Astrocyte (in vitro differentiated cells and primary cell): ENCODE measurements at regions not wholly inside any gene's neighbourhood (a gene's known extent, or its start where the extent isn't known, plus 50 kb on each side); places are given as distances from the start of the nearest gene placed in this dataset.

Experiments
- DNase-seq: peaks from one replicate; pipeline ENCODE4 v3.0.0-alpha.2; 2010; ENCODE audit warnings: low read depth
- FAIRE-seq: peaks from 2 replicates; lab custom pipeline; 2011; peaks lifted over from hg19 to GRCh38; lab: Jason Lieb, UNC
- H2AFZ ChIP-seq: 2 replicates; pipeline ENCODE4 v1.6.0; 2012; ENCODE audit warnings: low read depth, low read length, inconsistent platforms
- H3K27ac ChIP-seq: 2 replicates; pipeline ENCODE4 v1.5.1; 2011; ENCODE audit warnings: low read depth, low read length, inconsistent platforms
- H3K27me3 ChIP-seq: 2 replicates; pipeline ENCODE4 v1.6.0; 2011; ENCODE audit warnings: low read length, inconsistent platforms; ENCODE audit not compliant: insufficient read depth
- H3K36me3 ChIP-seq: 2 replicates; pipeline ENCODE4 v1.5.1; 2011; ENCODE audit warnings: low read length, inconsistent platforms; ENCODE audit not compliant: insufficient read depth
- H3K4me1 ChIP-seq: 2 replicates; pipeline ENCODE4 v1.5.1; 2011; ENCODE audit warnings: low read length, inconsistent platforms; ENCODE audit not compliant: insufficient read depth
- H3K4me2 ChIP-seq: 2 replicates; pipeline ENCODE4 v1.6.0; 2012; ENCODE audit warnings: low read length, inconsistent platforms
- H3K4me3 ChIP-seq: 2 replicates; pipeline ENCODE4 v1.5.1; 2011; ENCODE audit warnings: low read depth, mild to moderate bottlenecking, low read length, inconsistent platforms; ENCODE audit not compliant: insufficient read depth
- H3K79me2 ChIP-seq: 2 replicates; pipeline ENCODE4 v1.6.0; 2012; ENCODE audit warnings: mild to moderate bottlenecking, low read length, inconsistent platforms; ENCODE audit not compliant: insufficient read depth
- H3K9ac ChIP-seq: 2 replicates; pipeline ENCODE4 v1.6.0; 2012; ENCODE audit warnings: mild to moderate bottlenecking, low read length, inconsistent platforms
- H3K9me3 ChIP-seq: 2 replicates; pipeline ENCODE4 v1.5.1; 2012; ENCODE audit warnings: low read depth, mild to moderate bottlenecking, low read length, inconsistent platforms; ENCODE audit not compliant: insufficient read depth
- H4K20me1 ChIP-seq: 2 replicates; pipeline ENCODE4 v1.6.0; 2012; ENCODE audit warnings: low read length, inconsistent platforms; ENCODE audit not compliant: insufficient read depth
- H3K27ac Mint-ChIP-seq: one replicate; pipeline ENCODE4 v1.8.0; 2021; ENCODE audit warnings: mild to moderate bottlenecking, mixed read lengths; ENCODE audit not compliant: unreplicated experiment
- H3K27me3 Mint-ChIP-seq: one replicate; pipeline ENCODE4 v1.8.0; 2021; ENCODE audit warnings: low read depth, mixed read lengths; ENCODE audit not compliant: unreplicated experiment
- H3K36me3 Mint-ChIP-seq: one replicate; pipeline ENCODE4 v1.8.0; 2021; ENCODE audit warnings: low read depth, mixed read lengths; ENCODE audit not compliant: unreplicated experiment
- H3K4me1 Mint-ChIP-seq: one replicate; pipeline ENCODE4 v1.8.0; 2021; ENCODE audit warnings: low read depth, mixed read lengths; ENCODE audit not compliant: unreplicated experiment
- H3K4me3 Mint-ChIP-seq: one replicate; pipeline ENCODE4 v1.8.0; 2021; ENCODE audit warnings: mild to moderate bottlenecking, moderate library complexity, mixed read lengths; ENCODE audit not compliant: unreplicated experiment
- H3K9me3 Mint-ChIP-seq: one replicate; pipeline ENCODE4 v1.8.0; 2021; ENCODE audit warnings: mild to moderate bottlenecking, mixed read lengths; ENCODE audit not compliant: unreplicated experiment
- EZH2 ChIP-seq: IDR thresholded peaks from 2 replicates; pipeline ENCODE4 v1.6.1; 2012; ENCODE audit warnings: mild to moderate bottlenecking, low read length, inconsistent platforms; ENCODE audit not compliant: insufficient read depth
- TF ChIP-seq, protein P1 (sequence below): IDR thresholded peaks from 2 replicates; pipeline ENCODE4 v1.5.1; 2011; ENCODE audit warnings: low read depth, mild to moderate bottlenecking, inconsistent platforms, low read length, moderate library complexity; ENCODE audit not compliant: insufficient read depth

DNA sequence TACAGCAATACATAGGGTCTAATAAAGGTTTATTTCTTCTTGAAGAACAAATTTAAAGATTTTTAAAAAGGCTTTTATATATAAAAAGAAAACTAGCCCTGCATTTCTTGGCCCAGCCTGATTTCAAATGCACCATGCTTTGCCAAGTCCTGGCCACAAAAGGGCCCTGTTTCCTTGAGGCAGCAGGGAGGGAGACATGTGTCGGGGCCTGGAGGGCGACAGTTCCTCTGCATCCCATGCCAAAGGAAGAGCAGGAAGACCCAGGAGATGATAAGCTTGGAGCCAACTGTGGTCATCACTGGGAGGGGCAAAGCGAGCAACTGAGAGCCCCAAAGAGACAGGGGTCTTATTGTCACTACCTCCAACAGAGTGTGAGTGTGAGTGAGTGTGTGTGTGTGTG lies 571.5 kb upstream of the PSMD7 start:
- no peak overlapping the region for H3K9ac ChIP-seq
- no peaks in the 10 kb centered on the region for H3K9me3 ChIP-seq
- Mint-ChIP-seq H3K36me3 (no peaks in the 10 kb centered on the region), H3K4me1 (no peaks in the 10 kb centered on the region), H3K27me3 (no peaks in the 10 kb centered on the region), H3K27ac (no peak overlapping the region), H3K9me3 (no peaks in the 10 kb centered on the region), H3K4me3 (no peak overlapping the region)
- H3K79me2 ChIP-seq = no peaks in the 10 kb centered on the region
- H4K20me1 ChIP-seq = no peaks in the 10 kb centered on the region
- no peak overlapping the region for H3K4me2 ChIP-seq
- DNase-seq = no peak
- no peaks in the 10 kb centered on the region for H3K27me3 ChIP-seq
- H3K36me3 ChIP-seq = no peaks in the 10 kb centered on the region
- H3K4me3 ChIP-seq = no peak overlapping the region
- H3K4me1 ChIP-seq = no peaks in the 10 kb centered on the region
- no peak for FAIRE-seq
- no peak overlapping the region for H2AFZ ChIP-seq
- H3K27ac ChIP-seq = no peak overlapping the region
- TF ChIP-seq EZH2 = no peak
- TF ChIP-seq, protein P1, sequence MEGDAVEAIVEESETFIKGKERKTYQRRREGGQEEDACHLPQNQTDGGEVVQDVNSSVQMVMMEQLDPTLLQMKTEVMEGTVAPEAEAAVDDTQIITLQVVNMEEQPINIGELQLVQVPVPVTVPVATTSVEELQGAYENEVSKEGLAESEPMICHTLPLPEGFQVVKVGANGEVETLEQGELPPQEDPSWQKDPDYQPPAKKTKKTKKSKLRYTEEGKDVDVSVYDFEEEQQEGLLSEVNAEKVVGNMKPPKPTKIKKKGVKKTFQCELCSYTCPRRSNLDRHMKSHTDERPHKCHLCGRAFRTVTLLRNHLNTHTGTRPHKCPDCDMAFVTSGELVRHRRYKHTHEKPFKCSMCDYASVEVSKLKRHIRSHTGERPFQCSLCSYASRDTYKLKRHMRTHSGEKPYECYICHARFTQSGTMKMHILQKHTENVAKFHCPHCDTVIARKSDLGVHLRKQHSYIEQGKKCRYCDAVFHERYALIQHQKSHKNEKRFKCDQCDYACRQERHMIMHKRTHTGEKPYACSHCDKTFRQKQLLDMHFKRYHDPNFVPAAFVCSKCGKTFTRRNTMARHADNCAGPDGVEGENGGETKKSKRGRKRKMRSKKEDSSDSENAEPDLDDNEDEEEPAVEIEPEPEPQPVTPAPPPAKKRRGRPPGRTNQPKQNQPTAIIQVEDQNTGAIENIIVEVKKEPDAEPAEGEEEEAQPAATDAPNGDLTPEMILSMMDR = no peak

DNA sequence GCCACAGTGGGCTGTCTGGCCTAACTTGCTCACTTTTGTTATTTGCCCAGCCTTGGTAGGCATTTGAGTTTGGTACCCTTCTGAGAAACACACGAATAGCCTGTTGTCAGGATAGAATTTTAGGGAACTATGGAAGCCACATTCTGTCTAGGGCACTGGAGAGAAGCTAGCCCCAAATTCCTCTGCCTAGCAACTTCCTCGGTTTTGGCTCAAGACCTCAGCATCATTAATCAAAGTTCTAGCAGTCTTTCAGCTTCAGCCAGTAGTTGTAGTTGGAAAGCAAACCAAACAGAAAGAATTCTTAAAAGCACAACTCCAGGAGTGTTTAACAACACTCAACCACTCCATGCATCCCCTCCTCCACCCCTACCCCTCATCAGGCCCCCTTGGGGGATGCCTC lies 572.1 kb upstream of the PSMD7 start:
- Histone ChIP-seq H3K27ac (no peak overlapping the region), H3K4me2 (no peak overlapping the region), H4K20me1 (no peaks in the 10 kb centered on the region), H3K27me3 (no peaks in the 10 kb centered on the region), H3K9me3 (no peaks in the 10 kb centered on the region), H3K79me2 (no peaks in the 10 kb centered on the region), H3K36me3 (no peaks in the 10 kb centered on the region), H3K9ac (no peak overlapping the region), H3K4me3 (no peak overlapping the region), H2AFZ (no peak overlapping the region), H3K4me1 (no peaks in the 10 kb centered on the region)
- H3K27me3 Mint-ChIP-seq = no peaks in the 10 kb centered on the region
- TF ChIP-seq EZH2 = no peak
- TF ChIP-seq, protein P1 = no peak
- no peaks in the 10 kb centered on the region for H3K4me1 Mint-ChIP-seq
- no peaks in the 10 kb centered on the region for H3K9me3 Mint-ChIP-seq
- H3K36me3 Mint-ChIP-seq = no peaks in the 10 kb centered on the region
- FAIRE-seq (no peak), DNase-seq (no peak)
- H3K4me3 Mint-ChIP-seq = no peak overlapping the region
- no peak overlapping the region for H3K27ac Mint-ChIP-seq

DNA sequence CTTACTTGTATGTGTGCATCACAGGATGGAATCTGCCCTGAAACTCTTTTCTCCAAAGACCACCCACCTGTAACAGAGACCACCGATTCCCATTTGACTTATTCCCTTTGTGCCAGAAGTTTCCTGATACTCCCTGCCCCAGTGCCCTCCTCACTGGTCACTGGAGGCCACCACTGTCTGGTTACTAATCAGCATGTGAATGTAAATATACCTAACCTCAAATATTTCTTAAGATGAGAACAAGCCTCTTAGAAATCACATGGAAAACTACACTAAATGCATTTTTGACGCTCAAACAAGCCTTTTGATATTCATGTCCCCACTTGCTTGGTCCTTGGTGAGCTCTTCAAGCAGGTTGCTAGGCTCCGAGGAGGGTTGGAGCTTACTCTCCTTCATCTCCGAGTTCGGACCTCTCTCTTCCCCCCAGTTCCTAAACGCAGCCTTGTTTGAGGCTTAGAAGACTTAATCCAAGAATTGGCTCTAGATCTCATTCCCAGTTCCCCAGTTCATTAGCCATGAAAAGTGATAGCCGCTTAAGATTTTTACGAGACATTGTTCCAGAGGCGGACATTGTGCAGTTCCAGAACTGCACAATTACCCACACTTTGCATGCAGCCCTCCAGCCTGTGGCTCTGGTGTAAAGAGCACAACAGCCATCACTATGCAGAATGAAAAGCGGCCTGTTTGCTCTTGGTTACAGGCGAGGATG lies 579.2 kb upstream of the PSMD7 start:
- no peaks in the 10 kb centered on the region for H3K79me2 ChIP-seq

More for the DNA sequence above, 579.2 kb upstream of the PSMD7 start:
- Histone ChIP-seq H3K9ac (no peak overlapping the region), H3K36me3 (no peaks in the 10 kb centered on the region), H4K20me1 (no peaks in the 10 kb centered on the region), H3K27ac (no peak overlapping the region), H3K27me3 (peaks cover 3% of the 10 kb centered on the region), H3K4me1 (no peaks in the 10 kb centered on the region), H3K4me2 (no peak overlapping the region), H2AFZ (no peak overlapping the region), H3K4me3 (no peak overlapping the region), H3K9me3 (no peaks in the 10 kb centered on the region)
- Mint-ChIP-seq H3K27me3 (peaks cover 5% of the 10 kb centered on the region), H3K4me3 (no peak overlapping the region), H3K36me3 (no peaks in the 10 kb centered on the region), H3K9me3 (no peaks in the 10 kb centered on the region), H3K4me1 (peaks cover 6% of the 10 kb centered on the region), H3K27ac (no peak overlapping the region)
- FAIRE-seq (no peak), DNase-seq (no peak)
- TF ChIP-seq, protein P1 = no peak
- no peak for TF ChIP-seq EZH2
